ENCODE measurements at regions not wholly inside any gene's neighbourhood (a gene's known extent, or its start where the extent isn't known, plus 50 kb on each side); places are given as distances from the start of the nearest gene placed in this dataset.

DNA sequence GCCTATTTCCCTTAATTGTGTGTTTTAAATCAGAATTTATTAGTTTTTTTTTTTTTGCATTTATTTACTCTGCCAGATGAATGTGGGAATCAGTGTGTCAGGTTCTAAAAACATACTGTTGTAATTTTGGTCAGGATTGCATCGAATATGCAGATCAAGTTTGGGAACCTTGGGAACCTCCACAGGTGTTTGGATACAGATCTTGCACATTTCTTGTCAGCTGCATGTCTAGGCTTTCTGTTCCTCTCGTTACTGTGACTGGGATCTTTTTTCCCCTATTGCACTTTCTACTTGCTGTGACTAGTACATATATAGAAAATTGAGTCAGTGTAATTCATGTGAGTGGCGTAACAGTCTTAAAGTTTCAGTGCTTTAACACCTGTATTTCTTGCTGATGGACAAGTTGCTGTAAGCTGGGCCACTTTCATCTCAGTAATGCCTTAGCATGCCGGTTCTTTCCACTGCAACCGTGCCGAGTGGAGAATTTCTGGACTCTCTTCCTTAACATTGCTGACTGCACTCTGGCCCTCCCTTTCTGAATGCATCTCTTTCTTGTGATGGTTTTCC is 112.5 kb downstream of the TENT4A start:
- TF ChIP-seq RFX5 (IDR thresholded peaks at IDR 0.05; ENCODE audit: borderline replicate concordance, low read depth, low read length) (no peak), EP300 (IDR thresholded peaks at IDR 0.05; ENCODE audit: borderline replicate concordance in 1 of 2, low read depth in 2 of 2, low read length in 2 of 2) (no peak), CEBPB (IDR thresholded peaks at IDR 0.05; ENCODE audit: low read depth, low read length) (no peak), ATF3 (IDR thresholded peaks at IDR 0.05; ENCODE audit: insufficient read depth, low read depth, low read length) (no peak), POLR2A (IDR thresholded peaks at IDR 0.05; ENCODE audit: control extremely low read depth in 1 of 2, low read depth in 2 of 2, low read length in 2 of 2) (no peak), POLR2AphosphoS5 (IDR thresholded peaks at IDR 0.05; ENCODE audit: low read depth, low read length) (no peak)
- TF ChIP-seq, protein P1, sequence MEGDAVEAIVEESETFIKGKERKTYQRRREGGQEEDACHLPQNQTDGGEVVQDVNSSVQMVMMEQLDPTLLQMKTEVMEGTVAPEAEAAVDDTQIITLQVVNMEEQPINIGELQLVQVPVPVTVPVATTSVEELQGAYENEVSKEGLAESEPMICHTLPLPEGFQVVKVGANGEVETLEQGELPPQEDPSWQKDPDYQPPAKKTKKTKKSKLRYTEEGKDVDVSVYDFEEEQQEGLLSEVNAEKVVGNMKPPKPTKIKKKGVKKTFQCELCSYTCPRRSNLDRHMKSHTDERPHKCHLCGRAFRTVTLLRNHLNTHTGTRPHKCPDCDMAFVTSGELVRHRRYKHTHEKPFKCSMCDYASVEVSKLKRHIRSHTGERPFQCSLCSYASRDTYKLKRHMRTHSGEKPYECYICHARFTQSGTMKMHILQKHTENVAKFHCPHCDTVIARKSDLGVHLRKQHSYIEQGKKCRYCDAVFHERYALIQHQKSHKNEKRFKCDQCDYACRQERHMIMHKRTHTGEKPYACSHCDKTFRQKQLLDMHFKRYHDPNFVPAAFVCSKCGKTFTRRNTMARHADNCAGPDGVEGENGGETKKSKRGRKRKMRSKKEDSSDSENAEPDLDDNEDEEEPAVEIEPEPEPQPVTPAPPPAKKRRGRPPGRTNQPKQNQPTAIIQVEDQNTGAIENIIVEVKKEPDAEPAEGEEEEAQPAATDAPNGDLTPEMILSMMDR (IDR thresholded peaks at IDR 0.05; ENCODE audit: control extremely low read depth in 1 of 3, insufficient read depth in 1 of 3, low read depth in 1 of 3, low read length in 3 of 3): no peak

All from H1 (cell line).